Astrocyte of the cerebellum (primary cell): ENCODE measurements at regions not wholly inside any gene's neighbourhood (a gene's known extent, or its start where the extent isn't known, plus 50 kb on each side); places are given as distances from the start of the nearest gene placed in this dataset.

ENCODE experiments used
- DNase-seq: peaks from one replicate; pipeline ENCODE4 v3.0.0-alpha.2; 2011; ENCODE audit warnings: low read depth
- H3K4me3 ChIP-seq: 2 replicates; pipeline ENCODE4 v1.5.1; 2011; ENCODE audit warnings: mild to moderate bottlenecking, low read depth, low read length, moderate library complexity
- CTCF ChIP-seq: IDR thresholded peaks from 2 replicates; pipeline ENCODE4 v1.5.1; 2012; ENCODE audit warnings: low read length, low read depth, moderate library complexity, mild to moderate bottlenecking; ENCODE audit errors: missing control alignments
- in situ Hi-C: cut with HindIII; loops from 2 replicates; pipeline ENCODE4 v1.10.0; 2017; ENCODE audit warnings: low sequenced_read_pairs

- no peak for TF ChIP-seq CTCF
- DNase-seq = no peak
- in situ Hi-C loops = no loop called here
- H3K4me3 ChIP-seq = no peak overlapping the region
These were observed 199.4 kb upstream of the PTGFR start for GRCh38 chr1:78291418-78291817.

GRCh38 chr1:78291872-78292271, 198.9 kb upstream of the PTGFR start:
- in situ Hi-C loops = no loop called here
- TF ChIP-seq CTCF = no peak

GRCh38 chr1:78292361-78292760, 198.4 kb upstream of the PTGFR start:
- no peak for DNase-seq
- TF ChIP-seq CTCF = no peak
- in situ Hi-C loops = no loop called here
- no peak overlapping the region for H3K4me3 ChIP-seq

More at GRCh38 chr1:78291872-78292271, 198.9 kb upstream of the PTGFR start:
- no peak overlapping the region for H3K4me3 ChIP-seq
- DNase-seq = no peak

- no peak overlapping the region for H3K4me3 ChIP-seq
- no peak for TF ChIP-seq CTCF
- no peak for DNase-seq
- in situ Hi-C loops = no loop called here
These were observed 192.9 kb upstream of the PTGFR start for GRCh38 chr1:78297836-78298235.

- no peak for DNase-seq
- in situ Hi-C loops = no loop called here
- TF ChIP-seq CTCF = no peak
These were observed 192.4 kb upstream of the PTGFR start for GRCh38 chr1:78298349-78298748.

GRCh38 chr1:78301141-78301540, 189.6 kb upstream of the PTGFR start:
- no peak for TF ChIP-seq CTCF
- DNase-seq = no peak
- no peak overlapping the region for H3K4me3 ChIP-seq
- in situ Hi-C loops = no loop called here

More at GRCh38 chr1:78298349-78298748, 192.4 kb upstream of the PTGFR start:
- no peak overlapping the region for H3K4me3 ChIP-seq

GRCh38 chr1:78303620-78304019, 187.2 kb upstream of the PTGFR start:
- in situ Hi-C loops = no loop called here
- no peak for TF ChIP-seq CTCF
- H3K4me3 ChIP-seq = no peak overlapping the region
- DNase-seq = peak; percentile 93
